Body of pancreas (tissue), 4 donors: ENCODE measurements at regions not wholly inside any gene's neighbourhood (a gene's known extent, or its start where the extent isn't known, plus 50 kb on each side); places are given as distances from the start of the nearest gene placed in this dataset.

Experiments
- ATAC-seq: fragments of 150-250 bp; one replicate; pipeline ENCODE4 v1.9.1; 2016
- DNase-seq, 4 donors: peaks; one replicate each; pipeline ENCODE4 v3.0.0-alpha.2; 2019
- H3K27ac ChIP-seq, 4 donors: fragments of 200-600 bp; sonication (generic); 1 replicate in 3 of 4; 2 replicates in 1 of 4; pipeline versions ENCODE4 v1.5.1 to v1.6.1; 2016 to 2019; ENCODE audit warnings: mild to moderate bottlenecking in 1 of 4, mixed read lengths in 1 of 4, moderate library complexity in 1 of 4
- H3K27me3 ChIP-seq, 2 donors: fragments of 200-600 bp; sonication (generic); one replicate each; pipeline ENCODE4 v1.6.0; 2016; ENCODE audit warnings: mild to moderate bottlenecking in 1 of 2
- H3K36me3 ChIP-seq, 2 donors: fragments of 200-600 bp; sonication (generic); replicated peaks in 1 of 2; 2 replicates each; pipeline ENCODE4 v1.5.1; 2016; ENCODE audit warnings: low read depth in 2 of 2; ENCODE audit not compliant: insufficient read depth in 1 of 2
- H3K4me1 ChIP-seq: fragments of 200-600 bp; sonication (generic); one replicate; pipeline ENCODE4 v1.6.0; 2016
- H3K4me3 ChIP-seq, 2 donors: fragments of 200-600 bp; sonication (generic); 1 replicate in 1 of 2; 2 replicates in 1 of 2; pipeline ENCODE4 v1.5.1; 2016 to 2019
- H3K9me3 ChIP-seq, 3 donors: fragments of 200-600 bp; sonication (generic); 1 replicate in 2 of 3; 2 replicates in 1 of 3; pipeline ENCODE4 v1.5.1; 2016
- POLR2A ChIP-seq, 3 donors: fragments of 450-650 bp; IDR thresholded peaks; one replicate each; pipeline ENCODE4 v1.6.1; 2016; ENCODE audit warnings: antibody characterized with exemption in 3 of 3, mild to moderate bottlenecking in 2 of 3
- WGBS, 2 donors: methylation state at CpG; one replicate each; pipeline ENCODE4 v1.1.5; 2017; 5-methylcytosine and 5-hydroxymethylcytosine counted together
- intact Hi-C: fragments of 100-400 bp; cut with DNase I; formaldehyde crosslinking; loops from one replicate; pipeline ENCODE4 v1.15.1; 2023
- TF ChIP-seq, protein P1 (sequence below), 7 experiments: fragments of 450-650 bp in 4 of 7; fragments of 200-600 bp in 3 of 7; sonication (generic) in 3 of 7; IDR thresholded peaks; one replicate each; pipeline ENCODE4 v1.5.1; 2016 to 2019; ENCODE audit warnings: antibody characterized with exemption in 7 of 7

DNA sequence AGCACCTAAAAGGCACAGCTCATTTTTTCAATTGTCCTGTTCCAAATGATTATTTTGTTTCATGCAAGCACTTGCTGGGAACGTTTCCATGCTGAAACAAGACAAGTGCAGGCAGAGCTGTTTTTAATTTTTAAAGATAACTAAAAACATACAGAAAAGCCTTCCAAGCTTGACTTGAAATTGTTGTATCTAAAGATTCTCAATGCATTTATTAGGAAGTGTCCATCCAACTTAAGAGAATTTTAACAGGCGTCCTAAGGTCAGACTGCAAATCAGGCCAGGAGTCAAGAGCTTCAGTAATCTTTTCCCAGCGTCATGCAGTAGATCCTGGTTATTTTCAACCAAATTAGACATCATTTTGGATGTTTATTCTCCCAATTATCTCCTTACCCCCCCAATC lies 702.8 kb downstream of the KCNJ2 start:
- Histone ChIP-seq H3K4me3 (no peak overlapping the region), H3K4me1 (peaks cover 7% of the 10 kb centered on the region), H3K27ac (no peak overlapping the region), H3K36me3 (no peaks in the 10 kb centered on the region), H3K27me3 (no peaks in the 10 kb centered on the region), H3K9me3 (no peaks in the 10 kb centered on the region)
- intact Hi-C loops: no loop called here
- WGBS, 2 donors: 51 to 62% methylated on average over 3 of the region's 3 CpGs
- TF ChIP-seq POLR2A (IDR thresholded peaks at IDR 0.05): no peak
- TF ChIP-seq, protein P1, sequence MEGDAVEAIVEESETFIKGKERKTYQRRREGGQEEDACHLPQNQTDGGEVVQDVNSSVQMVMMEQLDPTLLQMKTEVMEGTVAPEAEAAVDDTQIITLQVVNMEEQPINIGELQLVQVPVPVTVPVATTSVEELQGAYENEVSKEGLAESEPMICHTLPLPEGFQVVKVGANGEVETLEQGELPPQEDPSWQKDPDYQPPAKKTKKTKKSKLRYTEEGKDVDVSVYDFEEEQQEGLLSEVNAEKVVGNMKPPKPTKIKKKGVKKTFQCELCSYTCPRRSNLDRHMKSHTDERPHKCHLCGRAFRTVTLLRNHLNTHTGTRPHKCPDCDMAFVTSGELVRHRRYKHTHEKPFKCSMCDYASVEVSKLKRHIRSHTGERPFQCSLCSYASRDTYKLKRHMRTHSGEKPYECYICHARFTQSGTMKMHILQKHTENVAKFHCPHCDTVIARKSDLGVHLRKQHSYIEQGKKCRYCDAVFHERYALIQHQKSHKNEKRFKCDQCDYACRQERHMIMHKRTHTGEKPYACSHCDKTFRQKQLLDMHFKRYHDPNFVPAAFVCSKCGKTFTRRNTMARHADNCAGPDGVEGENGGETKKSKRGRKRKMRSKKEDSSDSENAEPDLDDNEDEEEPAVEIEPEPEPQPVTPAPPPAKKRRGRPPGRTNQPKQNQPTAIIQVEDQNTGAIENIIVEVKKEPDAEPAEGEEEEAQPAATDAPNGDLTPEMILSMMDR (IDR thresholded peaks at IDR 0.05): no peak
- ATAC-seq (no peak), DNase-seq (no peak)

DNA sequence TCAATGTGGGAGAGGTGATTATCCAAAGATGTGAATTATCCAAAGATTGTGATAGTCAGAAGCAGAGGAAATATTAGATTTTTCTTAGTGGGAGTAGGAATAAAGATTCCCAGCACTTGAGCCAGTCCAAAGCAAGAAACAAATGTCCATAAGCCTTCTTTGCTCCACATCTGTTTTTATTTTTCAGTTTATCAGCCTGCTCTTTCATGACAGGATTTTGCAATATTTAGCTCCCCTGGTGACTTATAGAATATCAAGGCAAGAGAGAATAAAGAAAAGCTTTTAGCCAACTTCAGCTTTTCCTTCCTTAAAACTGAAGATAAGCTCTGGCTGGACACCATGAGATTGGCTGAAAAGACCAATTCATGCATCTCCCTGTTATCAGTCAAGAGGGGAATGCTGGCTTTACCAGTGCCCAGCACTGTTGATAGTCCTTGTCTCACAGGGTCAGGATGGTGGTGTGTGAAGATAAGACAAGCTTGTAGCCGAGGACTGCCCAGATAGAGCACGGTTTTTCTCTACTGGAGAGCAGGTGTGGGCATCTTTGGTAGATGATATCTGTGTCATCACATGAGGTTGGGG lies 706.5 kb downstream of the KCNJ2 start:
- H3K4me1 ChIP-seq: peaks cover 7% of the 10 kb centered on the region
- TF ChIP-seq, protein P1 (IDR thresholded peaks at IDR 0.05): no peak
- TF ChIP-seq POLR2A (IDR thresholded peaks at IDR 0.05): no peak
- no peak for ATAC-seq

DNA sequence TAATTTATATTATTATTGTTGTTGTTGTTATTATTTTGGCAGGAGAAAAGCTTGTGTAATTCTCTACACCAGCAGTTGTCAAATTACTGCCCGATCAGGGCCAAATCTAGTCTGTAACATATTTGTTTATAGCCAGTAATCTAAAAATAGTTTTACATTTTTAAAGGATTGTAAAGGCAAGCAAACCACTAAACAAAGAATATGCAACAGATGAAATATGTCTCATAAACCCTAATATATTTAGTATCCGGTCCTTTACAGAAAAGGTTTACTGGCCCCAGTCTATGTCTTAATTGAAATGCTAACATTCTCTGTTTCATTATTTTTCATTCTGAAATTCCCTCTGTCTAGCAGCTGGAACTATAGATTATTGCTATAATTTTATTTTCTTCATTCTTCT lies 709.5 kb downstream of the KCNJ2 start:
- TF ChIP-seq, protein P1 (IDR thresholded peaks at IDR 0.05): no peak
- no peak for TF ChIP-seq POLR2A (IDR thresholded peaks at IDR 0.05)
- no peak for ATAC-seq
- intact Hi-C loops: no loop called here

More for the DNA sequence above, 706.5 kb downstream of the KCNJ2 start:
- no peaks in the 10 kb centered on the region for H3K9me3 ChIP-seq
- no peak overlapping the region for H3K27ac ChIP-seq
- WGBS, 2 donors: 58 to 78% methylated on average over 2 of the region's 2 CpGs
- intact Hi-C loops: no loop called here
- no peaks in the 10 kb centered on the region for H3K36me3 ChIP-seq
- no peak overlapping the region for H3K4me3 ChIP-seq
- no peak for DNase-seq
- no peaks in the 10 kb centered on the region for H3K27me3 ChIP-seq

DNA sequence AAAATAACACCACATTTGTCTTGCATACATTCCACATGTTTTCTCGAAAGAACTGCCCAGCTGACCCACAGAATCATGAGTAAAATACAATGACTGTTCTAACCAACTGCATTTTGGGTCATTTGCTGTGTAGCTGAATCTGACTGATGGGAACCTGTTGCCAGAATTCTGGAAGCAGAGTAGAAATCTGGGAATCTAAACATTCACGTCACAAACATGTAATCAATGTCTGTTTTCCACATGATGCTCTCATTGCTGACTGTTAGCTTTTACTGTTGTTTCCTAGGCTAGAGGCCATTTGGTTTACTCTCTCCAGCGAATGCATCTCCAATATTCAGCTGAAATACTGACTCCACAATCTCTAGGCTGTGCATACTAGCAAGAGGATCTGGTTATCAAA lies 710.1 kb downstream of the KCNJ2 start:
- ATAC-seq (no peak), DNase-seq (no peak)
- no peak for TF ChIP-seq POLR2A (IDR thresholded peaks at IDR 0.05)
- TF ChIP-seq, protein P1 (IDR thresholded peaks at IDR 0.05): no peak
- Histone ChIP-seq H3K36me3 (no peaks in the 10 kb centered on the region), H3K27ac (no peak overlapping the region), H3K27me3 (no peaks in the 10 kb centered on the region), H3K4me1 (no peaks in the 10 kb centered on the region), H3K9me3 (no peaks in the 10 kb centered on the region), H3K4me3 (no peak overlapping the region)
- intact Hi-C loops: no loop called here
- WGBS, 2 donors: 72 to 80% methylated on average over 3 of the region's 3 CpGs

More for the DNA sequence above, 709.5 kb downstream of the KCNJ2 start:
- no peaks in the 10 kb centered on the region for H3K4me1 ChIP-seq
- WGBS, 2 donors: 58 to 64% methylated on average over 2 of the region's 2 CpGs
- H3K27ac ChIP-seq: no peak overlapping the region
- H3K27me3 ChIP-seq: no peaks in the 10 kb centered on the region
- no peaks in the 10 kb centered on the region for H3K9me3 ChIP-seq
- no peak for DNase-seq
- H3K36me3 ChIP-seq: no peaks in the 10 kb centered on the region
- H3K4me3 ChIP-seq: no peak overlapping the region

DNA sequence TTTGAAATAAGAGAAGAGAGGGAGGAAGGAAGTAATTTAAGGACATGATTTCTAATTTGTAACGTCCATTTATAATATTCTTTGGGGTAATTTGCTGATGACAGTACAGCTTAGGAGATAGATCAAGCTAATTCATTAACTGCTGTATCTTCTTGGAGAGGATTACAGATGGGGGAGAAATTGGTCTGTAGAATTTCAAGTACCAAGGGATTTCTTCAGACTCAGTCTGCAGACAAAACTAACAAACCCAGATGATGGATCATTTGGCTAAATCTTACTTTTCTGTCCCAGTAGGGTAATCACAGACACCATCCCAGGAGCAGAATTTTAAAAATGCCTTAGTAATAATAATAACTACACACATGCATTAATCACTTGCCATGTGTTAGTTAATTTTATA lies 711.8 kb downstream of the KCNJ2 start:
- Histone ChIP-seq H3K36me3 (no peaks in the 10 kb centered on the region), H3K4me1 (no peaks in the 10 kb centered on the region), H3K27ac (no peak overlapping the region), H3K4me3 (no peak overlapping the region), H3K27me3 (no peaks in the 10 kb centered on the region), H3K9me3 (no peaks in the 10 kb centered on the region)
- TF ChIP-seq, protein P1 (IDR thresholded peaks at IDR 0.05): no peak
- no peak for TF ChIP-seq POLR2A (IDR thresholded peaks at IDR 0.05)
- DNase-seq (no peak), ATAC-seq (no peak)
- WGBS, 2 donors: 15 to 28% methylated on average over 1 of the region's 1 CpG
- intact Hi-C loops: no loop called here
